NCI-H146 (cell line): ENCODE measurements at regions not wholly inside any gene's neighbourhood (a gene's known extent, or its start where the extent isn't known, plus 50 kb on each side); places are given as distances from the start of the nearest gene placed in this dataset.

Source experiments
- DNase-seq: peaks from one replicate; lab custom pipeline; 2025; lab: John Stamatoyannopoulos, UW

GRCh38 chrX:139120760-139121159 lies 409.2 kb upstream of the FGF13 start:
- DNase-seq = no peak

- no peak for DNase-seq
Observed at GRCh38 chrX:139113708-139114107, 402.2 kb upstream of the FGF13 start.

GRCh38 chrX:139112432-139112831 lies 400.9 kb upstream of the FGF13 start:
- no peak for DNase-seq

GRCh38 chrX:139106069-139106468 lies 394.6 kb upstream of the FGF13 start:
- no peak for DNase-seq

GRCh38 chrX:139094671-139095592 lies 383.4 kb upstream of the FGF13 start:
- DNase-seq = no peak

- DNase-seq = no peak
Observed at GRCh38 chrX:139093201-139093600, 381.7 kb upstream of the FGF13 start.

GRCh38 chrX:139091878-139092277 lies 380.4 kb upstream of the FGF13 start:
- no peak for DNase-seq

- DNase-seq = no peak
Observed at GRCh38 chrX:139091066-139091465, 379.5 kb upstream of the FGF13 start.

GRCh38 chrX:139086246-139086645 lies 374.7 kb upstream of the FGF13 start:
- DNase-seq = no peak

GRCh38 chrX:139085404-139085803 lies 373.9 kb upstream of the FGF13 start:
- no peak for DNase-seq

- no peak for DNase-seq
Observed at GRCh38 chrX:139083191-139083590, 371.7 kb upstream of the FGF13 start.

GRCh38 chrX:139081965-139082364 lies 370.4 kb upstream of the FGF13 start:
- DNase-seq = no peak

- DNase-seq = no peak
Observed at GRCh38 chrX:139079789-139080188, 368.3 kb upstream of the FGF13 start.

GRCh38 chrX:139078761-139079280 lies 367.3 kb upstream of the FGF13 start:
- DNase-seq = no peak

GRCh38 chrX:139078342-139078741 lies 366.8 kb upstream of the FGF13 start:
- no peak for DNase-seq

- no peak for DNase-seq
Observed at GRCh38 chrX:139077281-139078250, 366.0 kb upstream of the FGF13 start.

- no peak for DNase-seq
Observed at GRCh38 chrX:139063364-139063763, 351.8 kb upstream of the FGF13 start.

GRCh38 chrX:139058831-139059495 lies 347.4 kb upstream of the FGF13 start:
- DNase-seq = no peak

GRCh38 chrX:139052461-139052860 lies 340.9 kb upstream of the FGF13 start:
- no peak for DNase-seq

- no peak for DNase-seq
Observed at GRCh38 chrX:139049465-139049864, 337.9 kb upstream of the FGF13 start.

- DNase-seq = no peak
Observed at GRCh38 chrX:139044680-139045079, 333.2 kb upstream of the FGF13 start.

GRCh38 chrX:139039041-139039440 lies 327.5 kb upstream of the FGF13 start:
- DNase-seq = no peak
